ENCODE measurements at regions not wholly inside any gene's neighbourhood (a gene's known extent, or its start where the extent isn't known, plus 50 kb on each side); places are given as distances from the start of the nearest gene placed in this dataset.

DNA sequence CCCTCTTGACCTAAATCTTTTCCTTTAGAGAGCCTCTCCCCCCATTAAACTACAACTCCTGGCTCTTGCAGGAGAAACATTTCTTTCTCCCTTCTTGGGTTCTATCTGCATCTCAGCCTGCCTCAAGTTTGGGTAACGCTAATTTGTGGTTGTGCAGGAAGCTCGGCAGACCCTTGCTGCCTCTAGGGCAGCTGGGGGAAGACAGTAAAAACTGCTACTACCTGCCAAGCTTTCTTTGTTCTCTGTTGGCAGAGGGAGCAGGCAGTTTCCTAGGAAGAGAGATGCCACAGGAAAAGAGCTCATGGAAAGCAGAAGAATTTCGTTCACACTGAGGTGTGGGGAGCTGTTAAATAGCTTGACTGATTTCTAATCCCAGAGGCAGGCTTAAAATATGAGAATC is 555.6 kb upstream of the IGFBP7 start:
- TF ChIP-seq, protein P1, sequence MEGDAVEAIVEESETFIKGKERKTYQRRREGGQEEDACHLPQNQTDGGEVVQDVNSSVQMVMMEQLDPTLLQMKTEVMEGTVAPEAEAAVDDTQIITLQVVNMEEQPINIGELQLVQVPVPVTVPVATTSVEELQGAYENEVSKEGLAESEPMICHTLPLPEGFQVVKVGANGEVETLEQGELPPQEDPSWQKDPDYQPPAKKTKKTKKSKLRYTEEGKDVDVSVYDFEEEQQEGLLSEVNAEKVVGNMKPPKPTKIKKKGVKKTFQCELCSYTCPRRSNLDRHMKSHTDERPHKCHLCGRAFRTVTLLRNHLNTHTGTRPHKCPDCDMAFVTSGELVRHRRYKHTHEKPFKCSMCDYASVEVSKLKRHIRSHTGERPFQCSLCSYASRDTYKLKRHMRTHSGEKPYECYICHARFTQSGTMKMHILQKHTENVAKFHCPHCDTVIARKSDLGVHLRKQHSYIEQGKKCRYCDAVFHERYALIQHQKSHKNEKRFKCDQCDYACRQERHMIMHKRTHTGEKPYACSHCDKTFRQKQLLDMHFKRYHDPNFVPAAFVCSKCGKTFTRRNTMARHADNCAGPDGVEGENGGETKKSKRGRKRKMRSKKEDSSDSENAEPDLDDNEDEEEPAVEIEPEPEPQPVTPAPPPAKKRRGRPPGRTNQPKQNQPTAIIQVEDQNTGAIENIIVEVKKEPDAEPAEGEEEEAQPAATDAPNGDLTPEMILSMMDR (IDR thresholded peaks at IDR 0.05; ENCODE audit: control insufficient read depth, extremely low read depth, insufficient read depth): no peak
- no peak for DNase-seq (ENCODE audit: low read depth)
- H3K4me3 ChIP-seq (ENCODE audit: low read depth, low read length): no peak overlapping the region

DNA sequence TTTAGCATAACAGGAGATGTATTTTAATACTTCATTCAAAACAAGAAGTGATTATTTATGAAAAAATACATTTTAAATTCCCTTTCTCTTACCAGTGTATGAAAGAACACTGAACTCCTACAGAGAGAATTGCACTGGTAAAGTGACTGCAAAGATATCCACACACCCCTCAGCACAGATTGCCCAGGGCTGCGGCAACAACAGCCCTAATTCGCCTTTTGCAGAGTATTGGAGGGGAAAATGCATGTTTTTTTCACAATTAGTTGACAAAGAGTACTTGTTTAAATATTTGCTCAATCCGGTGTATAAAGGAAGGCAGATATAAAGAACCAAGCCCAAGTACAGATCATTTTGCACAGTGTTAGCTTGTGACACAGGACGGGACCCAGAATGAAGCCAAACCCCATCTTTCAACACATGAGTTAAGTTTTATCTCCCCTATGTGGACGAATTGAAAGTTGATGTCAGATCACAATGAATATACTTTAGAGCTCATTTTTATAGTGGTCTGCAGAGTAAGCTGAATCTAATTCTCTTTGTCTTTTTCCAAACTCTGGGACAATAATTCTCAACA is 551.4 kb upstream of the IGFBP7 start:
- TF ChIP-seq, protein P1 (IDR thresholded peaks at IDR 0.05; ENCODE audit: control insufficient read depth, extremely low read depth, insufficient read depth): no peak
- H3K4me3 ChIP-seq (ENCODE audit: low read depth, low read length): no peak overlapping the region
- DNase-seq (ENCODE audit: low read depth): no peak

DNA sequence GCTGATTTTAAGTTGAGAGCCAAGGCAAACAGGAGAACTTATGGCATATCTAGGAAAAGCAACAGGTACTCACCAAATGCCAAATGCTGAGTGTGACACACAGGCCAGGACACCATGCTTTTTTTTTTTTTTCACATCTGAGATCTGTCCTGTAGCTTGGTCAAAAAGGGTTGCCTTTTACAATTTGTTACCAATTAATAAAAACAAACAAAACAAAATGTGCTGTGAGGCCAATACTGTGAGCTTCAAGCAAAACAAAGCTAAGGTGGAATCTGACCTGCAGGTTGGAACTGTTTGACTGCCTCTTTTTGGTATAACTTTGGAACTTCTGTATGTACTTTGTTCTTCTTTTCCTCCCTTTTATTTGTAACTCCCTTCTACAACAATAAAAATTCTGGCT is 548.5 kb upstream of the IGFBP7 start:
- DNase-seq (ENCODE audit: low read depth): no peak
- no peak overlapping the region for H3K4me3 ChIP-seq (ENCODE audit: low read depth, low read length)
- TF ChIP-seq, protein P1 (IDR thresholded peaks at IDR 0.05; ENCODE audit: control insufficient read depth, extremely low read depth, insufficient read depth): no peak

DNA sequence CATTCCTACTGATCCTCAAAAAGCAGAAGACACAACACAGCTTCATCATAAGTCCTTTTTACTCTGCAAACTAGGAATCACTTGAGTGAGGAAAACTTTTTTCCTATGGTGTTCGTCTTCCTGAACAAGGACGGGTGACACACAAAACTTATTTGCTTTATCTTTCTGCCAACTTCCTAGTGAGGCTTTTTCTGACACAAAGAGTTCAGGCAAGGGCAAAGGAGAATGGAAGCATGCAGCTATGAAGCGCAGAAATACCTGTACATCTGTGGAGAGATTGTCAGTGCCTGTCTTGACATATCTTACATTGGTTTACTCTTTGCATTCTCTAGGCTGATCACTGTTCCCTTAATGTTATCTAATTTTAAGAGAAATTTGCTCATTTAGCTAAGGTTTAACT is 548.0 kb upstream of the IGFBP7 start:
- no peak for DNase-seq (ENCODE audit: low read depth)
- H3K4me3 ChIP-seq (ENCODE audit: low read depth, low read length): no peak overlapping the region
- TF ChIP-seq, protein P1 (IDR thresholded peaks at IDR 0.05; ENCODE audit: control insufficient read depth, extremely low read depth, insufficient read depth): no peak

DNA sequence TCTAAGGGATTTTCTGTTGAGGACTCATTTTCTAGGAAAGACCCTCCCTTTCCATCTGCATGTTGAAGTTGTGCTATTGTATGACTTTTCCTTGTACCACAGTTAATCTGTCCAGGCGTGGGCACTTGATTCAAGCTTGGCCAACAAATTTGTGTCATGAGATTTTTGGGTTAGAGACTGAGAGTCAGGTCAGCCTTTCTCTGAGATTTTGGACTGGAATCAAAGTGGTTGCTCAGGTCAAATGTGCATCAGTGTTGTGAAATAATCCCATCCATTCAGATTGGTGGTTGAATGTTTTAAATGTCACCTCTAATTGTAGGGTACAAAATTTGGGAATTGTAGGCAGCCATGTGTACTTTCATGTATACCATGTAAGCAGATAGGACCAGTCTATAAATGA is 545.2 kb upstream of the IGFBP7 start:
- H3K4me3 ChIP-seq (ENCODE audit: low read depth, low read length): no peak overlapping the region
- TF ChIP-seq, protein P1 (IDR thresholded peaks at IDR 0.05; ENCODE audit: control insufficient read depth, extremely low read depth, insufficient read depth): no peak
- no peak for DNase-seq (ENCODE audit: low read depth)

DNA sequence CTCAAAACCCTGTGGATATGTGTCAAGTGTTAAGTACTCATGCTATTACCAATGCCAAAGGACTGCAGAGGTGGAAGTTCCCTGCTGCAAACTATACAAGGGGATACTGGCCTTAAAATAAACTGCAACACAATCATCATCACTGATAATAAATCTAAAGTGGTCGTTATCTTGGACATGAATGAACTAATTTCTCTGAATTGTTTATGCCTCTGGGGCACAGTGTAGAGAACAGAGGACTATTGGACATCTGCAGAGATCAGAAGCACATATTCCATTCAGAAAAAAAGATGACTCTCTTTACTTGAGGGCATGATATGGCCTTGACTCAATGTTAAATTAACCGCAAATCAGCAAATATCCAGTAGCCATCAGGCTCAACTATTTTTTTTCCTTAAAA is 542.6 kb upstream of the IGFBP7 start:
- DNase-seq (ENCODE audit: low read depth): no peak
- no peak overlapping the region for H3K4me3 ChIP-seq (ENCODE audit: low read depth, low read length)
- TF ChIP-seq, protein P1 (IDR thresholded peaks at IDR 0.05; ENCODE audit: control insufficient read depth, extremely low read depth, insufficient read depth): no peak

DNA sequence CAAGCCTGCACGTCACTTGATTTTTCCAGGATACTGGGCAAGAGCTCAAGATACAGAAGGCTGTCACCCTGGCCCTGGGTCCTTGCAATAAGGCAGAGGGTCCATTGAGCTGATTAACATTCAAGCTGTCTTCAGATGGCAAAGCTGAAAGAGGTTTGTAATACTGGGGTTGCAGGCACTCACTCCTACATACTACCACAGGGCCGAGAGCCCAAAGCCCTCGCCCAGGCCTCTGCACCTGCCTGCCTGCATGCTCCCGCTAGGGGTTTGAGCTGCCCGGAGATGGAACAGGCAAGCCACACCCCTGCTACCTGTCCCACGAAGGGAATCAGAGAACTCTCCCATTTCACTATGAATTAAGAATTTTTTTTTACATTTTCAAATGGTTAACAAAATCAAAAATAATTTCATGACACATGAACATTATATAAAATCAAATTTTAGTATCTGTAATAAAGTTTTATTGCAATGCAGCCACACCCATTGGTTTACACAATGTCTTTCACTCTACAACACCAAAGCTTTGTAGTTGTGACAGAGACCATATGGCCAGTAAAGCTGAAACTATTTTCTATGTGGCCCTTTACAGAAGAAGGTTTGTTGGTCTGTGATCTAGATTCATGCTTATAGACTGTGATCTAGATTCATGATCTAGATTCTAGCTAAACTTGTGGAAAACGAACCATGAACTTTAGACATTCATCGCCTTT is 530.4 kb upstream of the IGFBP7 start:
- no peak for DNase-seq (ENCODE audit: low read depth)
- no peak overlapping the region for H3K4me3 ChIP-seq (ENCODE audit: low read depth, low read length)
- TF ChIP-seq, protein P1 (IDR thresholded peaks at IDR 0.05; ENCODE audit: control insufficient read depth, extremely low read depth, insufficient read depth): no peak

Data from LNCaP clone FGC (cell line).